Colonic mucosa (tissue), 4 donors: ENCODE measurements at regions not wholly inside any gene's neighbourhood (a gene's known extent, or its start where the extent isn't known, plus 50 kb on each side); places are given as distances from the start of the nearest gene placed in this dataset.

Source experiments
- DNase-seq: peaks from one replicate; pipeline ENCODE4 v3.0.0-alpha.2; 2020
- H3K27ac ChIP-seq: fragments of 200-600 bp; one replicate; pipeline ENCODE4 v1.8.0; 2021
- H3K27me3 ChIP-seq: fragments of 200-600 bp; one replicate; pipeline ENCODE4 v1.8.0; 2021
- H3K36me3 ChIP-seq: fragments of 200-600 bp; one replicate; pipeline ENCODE4 v1.8.0; 2021
- H3K4me1 ChIP-seq: fragments of 200-600 bp; one replicate; pipeline ENCODE4 v1.8.0; 2021; ENCODE audit warnings: mild to moderate bottlenecking
- H3K4me3 ChIP-seq: fragments of 200-600 bp; one replicate; pipeline ENCODE4 v1.8.0; 2021
- H3K9ac ChIP-seq, 2 donors: one replicate each; pipeline ENCODE4 v1.7.0; 2013; ENCODE audit warnings: control low read depth in 2 of 2, low read depth in 2 of 2, low read length in 2 of 2
- H3K9me3 ChIP-seq: fragments of 200-600 bp; one replicate; pipeline ENCODE4 v1.8.0; 2021
- intact Hi-C: fragments of 100-400 bp; cut with DNase I; formaldehyde crosslinking; loops from one replicate; pipeline ENCODE4 v1.14.1; 2022
- TF ChIP-seq, protein P1 (sequence below): fragments of 200-600 bp; IDR thresholded peaks from one replicate; pipeline ENCODE4 v1.8.0; 2022; ENCODE audit warnings: antibody characterized with exemption, mild to moderate bottlenecking
- donor health status: healthy.
- donor health status: DM: no; HTN: no; CAD: no.
- donor health status: DM: no; HTN: no; CAD: no.

DNA sequence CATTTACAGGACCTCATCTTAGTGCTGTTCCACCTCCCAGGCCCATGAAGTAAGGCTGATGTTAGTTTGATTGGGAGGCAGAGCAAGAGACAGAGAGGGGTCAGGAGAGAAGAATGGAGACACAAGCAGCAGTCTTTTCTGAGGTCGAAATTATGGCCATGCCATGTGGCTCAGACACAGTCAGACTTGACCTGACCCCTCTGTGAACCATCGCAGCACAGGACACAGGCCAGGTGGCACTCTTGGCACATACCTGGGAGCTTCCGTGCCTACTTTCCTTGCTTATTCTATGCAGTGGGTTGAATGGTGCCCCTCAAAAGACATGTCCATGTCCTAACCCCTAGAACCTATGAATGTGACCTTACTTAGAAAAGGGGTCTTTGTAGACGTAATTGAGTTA is 254.9 kb downstream of the MAFB start:
- intact Hi-C loops = no loop called here
- TF ChIP-seq, protein P1, sequence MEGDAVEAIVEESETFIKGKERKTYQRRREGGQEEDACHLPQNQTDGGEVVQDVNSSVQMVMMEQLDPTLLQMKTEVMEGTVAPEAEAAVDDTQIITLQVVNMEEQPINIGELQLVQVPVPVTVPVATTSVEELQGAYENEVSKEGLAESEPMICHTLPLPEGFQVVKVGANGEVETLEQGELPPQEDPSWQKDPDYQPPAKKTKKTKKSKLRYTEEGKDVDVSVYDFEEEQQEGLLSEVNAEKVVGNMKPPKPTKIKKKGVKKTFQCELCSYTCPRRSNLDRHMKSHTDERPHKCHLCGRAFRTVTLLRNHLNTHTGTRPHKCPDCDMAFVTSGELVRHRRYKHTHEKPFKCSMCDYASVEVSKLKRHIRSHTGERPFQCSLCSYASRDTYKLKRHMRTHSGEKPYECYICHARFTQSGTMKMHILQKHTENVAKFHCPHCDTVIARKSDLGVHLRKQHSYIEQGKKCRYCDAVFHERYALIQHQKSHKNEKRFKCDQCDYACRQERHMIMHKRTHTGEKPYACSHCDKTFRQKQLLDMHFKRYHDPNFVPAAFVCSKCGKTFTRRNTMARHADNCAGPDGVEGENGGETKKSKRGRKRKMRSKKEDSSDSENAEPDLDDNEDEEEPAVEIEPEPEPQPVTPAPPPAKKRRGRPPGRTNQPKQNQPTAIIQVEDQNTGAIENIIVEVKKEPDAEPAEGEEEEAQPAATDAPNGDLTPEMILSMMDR = no peak
- H3K36me3 ChIP-seq = no peaks in the 10 kb centered on the region
- DNase-seq = no peak
- H3K4me3 ChIP-seq = no peak overlapping the region
- no peak overlapping the region for H3K9ac ChIP-seq
- H3K27ac ChIP-seq = no peak overlapping the region
- no peaks in the 10 kb centered on the region for H3K9me3 ChIP-seq
- H3K27me3 ChIP-seq = no peaks in the 10 kb centered on the region
- H3K4me1 ChIP-seq = no peaks in the 10 kb centered on the region

DNA sequence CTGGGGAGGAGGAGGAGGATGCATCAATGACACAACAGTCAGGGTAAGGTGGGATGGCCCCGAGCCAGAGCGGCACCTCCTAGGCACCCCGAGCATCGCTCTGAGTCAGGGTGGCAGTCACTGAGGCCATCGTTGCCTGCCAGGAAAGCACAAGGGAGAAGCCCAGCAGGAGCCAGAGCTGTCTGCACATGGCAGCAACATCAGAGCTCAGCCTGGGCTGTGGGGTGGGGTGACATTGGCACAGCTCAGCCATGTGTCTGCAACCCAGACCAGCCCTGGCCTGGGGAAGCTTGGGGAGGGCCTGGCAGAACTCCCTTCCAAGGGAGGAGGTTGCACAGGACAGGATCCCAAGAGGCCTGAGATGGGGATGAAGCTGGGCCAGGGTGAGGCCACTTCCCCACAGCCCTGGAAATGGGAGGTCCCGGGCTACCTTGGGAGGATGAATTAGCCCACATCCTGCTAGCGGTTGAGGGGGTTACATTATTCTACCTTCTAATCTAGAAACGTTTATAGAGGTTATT is 255.6 kb downstream of the MAFB start:
- no peak overlapping the region for H3K27ac ChIP-seq
- no peaks in the 10 kb centered on the region for H3K9me3 ChIP-seq
- TF ChIP-seq, protein P1 = no peak
- H3K4me1 ChIP-seq = no peaks in the 10 kb centered on the region
- no peaks in the 10 kb centered on the region for H3K36me3 ChIP-seq
- H3K27me3 ChIP-seq = no peaks in the 10 kb centered on the region
- no peak for DNase-seq
- intact Hi-C loops = no loop called here
- H3K9ac ChIP-seq = no peak overlapping the region
- H3K4me3 ChIP-seq = no peak overlapping the region

DNA sequence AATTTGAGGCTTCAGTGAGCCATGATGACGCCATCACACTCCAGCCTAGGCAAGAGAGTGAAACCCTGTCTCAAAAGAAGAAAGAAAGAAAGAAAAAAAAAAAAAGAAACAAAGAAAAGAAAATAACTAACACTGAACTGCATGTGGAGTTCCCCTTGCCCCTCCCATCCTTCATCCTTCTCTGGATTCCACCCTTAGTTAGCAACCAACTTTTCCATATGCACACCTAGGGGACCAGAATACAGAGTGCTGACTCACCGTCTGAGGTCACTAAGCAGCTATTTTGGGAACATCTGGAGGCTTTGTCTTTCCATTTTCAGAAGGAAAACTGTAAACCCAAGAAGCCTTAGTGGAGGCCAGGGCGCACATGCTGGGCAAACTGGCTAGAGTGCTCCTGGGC is 257.4 kb downstream of the MAFB start:
- Histone ChIP-seq H3K9me3 (no peaks in the 10 kb centered on the region), H3K27me3 (no peaks in the 10 kb centered on the region), H3K27ac (no peak overlapping the region), H3K9ac (no peak overlapping the region), H3K36me3 (no peaks in the 10 kb centered on the region), H3K4me1 (no peaks in the 10 kb centered on the region), H3K4me3 (no peak overlapping the region)
- TF ChIP-seq, protein P1 = no peak
- no peak for DNase-seq
- intact Hi-C loops = no loop called here

DNA sequence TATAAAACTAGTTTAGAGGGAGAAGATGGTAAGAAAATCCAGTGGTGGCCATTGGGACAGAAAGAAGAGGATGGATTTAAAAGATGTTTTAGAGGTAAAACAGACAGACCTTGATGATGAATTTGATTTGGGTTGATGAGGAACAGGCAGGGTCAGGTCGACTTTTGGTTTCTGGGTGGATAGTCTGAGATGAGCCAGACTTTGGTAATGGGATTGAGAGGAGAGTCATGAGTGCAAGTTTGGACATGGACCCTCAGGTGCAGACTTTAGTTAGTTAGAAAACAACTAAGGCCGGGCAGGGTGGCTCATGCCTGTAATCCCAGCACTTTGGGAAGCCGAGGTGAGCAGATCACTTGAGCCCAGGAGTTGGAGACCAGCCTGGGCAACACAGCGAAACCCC is 257.9 kb downstream of the MAFB start:
- Histone ChIP-seq H3K27ac (no peak overlapping the region), H3K9me3 (no peaks in the 10 kb centered on the region), H3K4me3 (no peak overlapping the region), H3K36me3 (no peaks in the 10 kb centered on the region), H3K27me3 (no peaks in the 10 kb centered on the region), H3K9ac (no peak overlapping the region), H3K4me1 (no peaks in the 10 kb centered on the region)
- TF ChIP-seq, protein P1 = no peak
- no peak for DNase-seq
- intact Hi-C loops = no loop called here

DNA sequence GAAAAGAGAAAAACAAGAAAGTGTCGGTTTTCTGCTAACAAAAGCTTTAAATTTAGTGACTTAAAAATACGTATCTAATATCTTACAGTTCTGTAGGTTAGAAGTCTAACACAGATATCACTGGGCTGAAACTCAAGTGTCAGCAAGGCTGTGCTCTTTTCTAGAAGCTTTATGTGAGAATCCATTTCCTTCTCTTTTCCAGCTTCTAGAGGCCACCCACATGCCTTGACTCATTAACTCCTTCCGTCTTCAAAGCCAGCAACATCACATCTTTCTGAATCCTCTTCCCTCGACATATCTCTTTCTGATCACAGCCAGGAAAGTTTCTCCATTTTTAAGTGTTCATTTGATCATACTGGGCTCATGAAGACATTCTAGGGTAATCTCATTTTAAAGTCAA is 262.0 kb downstream of the MAFB start:
- Histone ChIP-seq H3K4me3 (no peak overlapping the region), H3K9me3 (no peaks in the 10 kb centered on the region), H3K36me3 (no peaks in the 10 kb centered on the region), H3K4me1 (no peaks in the 10 kb centered on the region), H3K27me3 (no peaks in the 10 kb centered on the region), H3K27ac (no peak overlapping the region), H3K9ac (no peak overlapping the region)
- TF ChIP-seq, protein P1 = no peak
- intact Hi-C loops = no loop called here
- DNase-seq = no peak

DNA sequence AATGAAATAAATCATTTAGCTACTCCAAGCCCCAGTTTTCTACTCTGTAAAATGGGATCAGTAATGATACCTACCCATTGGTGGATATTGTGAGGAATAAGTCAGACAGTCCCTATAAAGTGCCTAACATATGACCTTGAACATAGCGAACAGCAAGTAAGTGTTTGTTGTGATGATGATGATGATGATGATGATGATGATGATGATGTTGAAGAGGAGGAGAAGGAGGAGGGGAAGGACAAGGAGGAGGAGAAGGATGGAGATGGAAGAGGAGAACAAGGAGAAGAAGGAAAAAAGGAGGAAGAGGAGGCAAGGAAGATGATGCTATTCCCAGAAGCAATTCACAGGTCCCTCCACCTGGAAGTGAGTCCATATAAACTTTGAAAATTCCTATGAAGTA is 264.3 kb downstream of the MAFB start:
- no peaks in the 10 kb centered on the region for H3K36me3 ChIP-seq
- TF ChIP-seq, protein P1 = no peak
- intact Hi-C loops = no loop called here
- no peak for DNase-seq
- no peak overlapping the region for H3K4me3 ChIP-seq
- H3K27ac ChIP-seq = no peak overlapping the region
- H3K9ac ChIP-seq = no peak overlapping the region
- no peaks in the 10 kb centered on the region for H3K9me3 ChIP-seq
- H3K27me3 ChIP-seq = no peaks in the 10 kb centered on the region
- H3K4me1 ChIP-seq = no peaks in the 10 kb centered on the region
